Non-pigmented ciliary epithelial cell (primary cell): ENCODE measurements at regions not wholly inside any gene's neighbourhood (a gene's known extent, or its start where the extent isn't known, plus 50 kb on each side); places are given as distances from the start of the nearest gene placed in this dataset.
"Not testable (repeated sequence)": the region's sequence is repeated elsewhere in the genome, so short reads cannot be mapped to it uniquely, and the experiment has no call there.

Experiments
- DNase-seq: peaks from one replicate; pipeline ENCODE4 v3.0.0-alpha.2; 2010; ENCODE audit warnings: low read depth

- no peak for DNase-seq
Observed at GRCh38 chr7:86201767-86202166, 441.9 kb upstream of the GRM3 start.

DNA sequence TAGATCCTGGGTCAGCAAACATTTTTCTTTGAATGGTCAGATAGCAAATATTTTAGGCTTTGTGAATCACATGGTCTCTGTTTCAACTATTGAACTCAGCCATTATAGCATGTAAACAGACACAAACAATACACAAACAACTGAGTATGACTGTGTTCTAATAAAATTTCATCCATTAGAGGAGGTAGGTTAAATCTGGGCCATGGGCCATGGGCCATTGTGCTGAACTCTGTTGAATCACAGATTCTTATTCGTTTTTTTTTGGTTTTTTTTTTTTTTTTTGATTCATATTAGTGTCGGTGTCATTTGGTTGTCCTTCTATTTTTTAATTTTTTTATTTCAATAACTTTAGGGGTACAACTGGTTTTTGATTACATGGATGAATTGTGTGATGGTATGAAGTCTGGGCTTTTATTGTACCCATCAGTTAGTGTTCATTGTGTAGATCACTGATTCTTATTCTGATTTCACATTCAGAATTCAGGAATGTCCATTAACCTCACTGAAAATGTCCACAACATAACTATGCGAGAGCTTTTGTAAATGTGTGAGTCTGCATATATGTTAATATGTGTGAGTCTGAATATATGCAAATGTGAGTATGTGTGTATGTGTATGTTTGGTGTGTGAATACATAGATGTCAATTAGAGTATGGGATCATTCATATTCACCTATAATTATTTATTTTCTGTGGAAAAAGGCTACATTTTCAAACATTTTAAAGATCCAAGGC lies 443.7 kb upstream of the GRM3 start:
- DNase-seq, result no peak

GRCh38 chr7:86190351-86190750 lies 453.4 kb upstream of the GRM3 start:
- no peak for DNase-seq

DNA sequence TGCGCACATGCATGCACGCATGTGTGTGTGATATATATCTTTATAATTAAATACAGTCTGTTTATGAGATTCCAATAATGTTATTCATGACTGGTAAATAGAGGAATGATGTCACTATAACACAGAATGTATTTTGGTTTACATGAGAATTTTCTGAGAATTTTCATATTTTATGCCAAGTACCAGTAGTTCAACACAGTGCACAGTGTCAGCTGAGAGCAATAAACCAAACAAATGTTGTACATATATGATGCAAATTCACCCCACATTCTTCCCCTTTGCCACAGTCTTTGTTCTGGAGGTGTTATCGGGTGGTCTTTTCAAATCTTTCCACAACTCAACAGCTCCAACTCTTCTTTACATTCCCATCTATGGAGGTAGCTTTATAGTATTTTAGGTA lies 462.2 kb upstream of the GRM3 start:
- DNase-seq, result no peak

GRCh38 chr7:86164827-86165226 lies 478.9 kb upstream of the GRM3 start:
- no peak for DNase-seq

DNA sequence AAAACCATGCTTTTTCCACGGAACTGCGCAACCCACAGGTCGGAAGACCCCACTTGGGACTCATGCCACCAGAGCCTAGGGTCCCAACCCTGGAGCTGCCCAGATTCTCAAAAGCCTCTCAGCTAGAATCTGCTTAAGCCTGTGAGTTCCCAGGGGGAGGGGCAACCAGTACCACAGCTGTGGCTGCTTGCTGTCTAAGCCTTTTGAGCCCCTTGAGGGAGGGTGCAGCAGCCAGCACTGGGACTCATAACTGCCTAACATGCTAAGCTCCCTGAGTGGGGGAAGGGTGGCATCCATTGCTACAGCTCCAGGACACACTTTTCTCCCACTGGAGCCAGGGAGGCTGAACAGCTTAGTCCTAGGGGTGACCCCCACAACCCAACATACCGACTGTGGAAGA lies 485.6 kb upstream of the GRM3 start:
- no peak for DNase-seq

GRCh38 chr7:86155623-86156022 lies 488.1 kb upstream of the GRM3 start:
- DNase-seq, result no peak

GRCh38 chr7:86152926-86153325 lies 490.8 kb upstream of the GRM3 start:
- DNase-seq, result no peak

DNA sequence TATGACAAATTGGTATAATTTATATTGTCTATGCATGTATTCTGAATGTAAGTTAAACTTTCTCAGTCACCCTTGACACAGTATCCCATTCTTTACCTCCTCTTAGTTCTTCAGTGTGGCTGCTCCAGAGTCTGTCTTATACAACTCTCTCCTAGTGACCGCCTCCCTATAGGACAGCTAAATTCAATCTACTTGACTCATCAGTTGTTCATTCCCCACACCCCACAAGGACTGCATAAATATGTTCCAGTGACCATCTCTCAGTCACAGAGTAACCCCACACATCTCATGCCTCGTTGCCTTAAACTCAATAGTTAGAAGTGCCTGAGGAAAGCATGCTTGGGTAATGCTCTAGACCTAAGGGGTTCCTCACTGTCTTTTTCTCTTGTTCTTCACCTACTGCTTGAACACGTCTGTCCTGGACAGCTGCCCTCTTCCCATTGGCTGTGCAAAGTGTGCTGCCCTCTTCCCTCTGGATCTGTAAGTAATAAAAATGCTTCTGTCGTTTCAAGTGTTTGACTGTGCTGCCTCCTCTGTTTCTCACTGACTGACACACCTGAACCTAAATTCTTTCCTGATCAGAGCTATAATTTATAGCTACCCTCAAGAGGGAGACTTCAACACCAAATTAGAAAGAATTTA lies 494.6 kb upstream of the GRM3 start:
- DNase-seq, result no peak

GRCh38 chr7:86148501-86148900 lies 495.2 kb upstream of the GRM3 start:
- DNase-seq, result no peak

DNA sequence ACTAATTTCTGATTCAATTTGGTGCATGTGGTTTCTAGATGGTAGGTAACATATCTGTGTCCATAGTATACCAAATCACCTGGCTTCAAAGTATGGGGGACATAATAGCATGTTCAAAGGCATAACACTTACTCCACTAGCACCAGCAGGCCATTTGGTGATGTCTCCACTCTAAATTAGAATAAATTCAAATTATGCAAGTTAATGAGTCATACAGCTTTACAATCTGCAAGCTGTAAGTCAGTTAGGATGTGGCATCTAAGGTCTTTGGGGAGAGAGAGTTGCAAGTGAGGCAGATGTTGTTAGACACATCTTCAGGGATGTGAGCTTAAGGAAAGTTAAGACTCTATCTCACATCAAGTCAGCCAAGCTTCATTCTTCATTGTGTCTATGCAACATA lies 506.4 kb upstream of the GRM3 start:
- no peak for DNase-seq

DNA sequence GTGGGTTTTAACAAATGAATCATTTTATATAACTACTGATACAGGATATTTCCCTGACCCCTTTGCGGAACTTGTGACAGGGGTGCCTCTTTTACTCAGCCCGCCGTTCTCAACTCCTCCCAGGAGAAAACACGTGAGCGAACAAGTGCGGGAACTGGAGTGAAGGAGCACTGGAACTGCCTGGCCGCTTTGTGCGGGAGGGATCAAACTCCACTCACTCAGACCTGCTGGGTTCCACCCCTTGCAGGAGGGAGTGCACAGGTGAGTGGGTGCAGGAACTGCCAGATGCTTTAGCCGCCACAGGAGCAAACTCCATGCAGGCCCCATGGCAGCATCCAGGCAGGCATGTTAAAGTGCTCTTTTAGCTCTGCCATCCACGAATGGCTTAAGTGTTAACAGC lies 513.4 kb upstream of the GRM3 start:
- DNase-seq, result no peak

GRCh38 chr7:86123476-86123875 lies 520.2 kb upstream of the GRM3 start:
- no peak for DNase-seq

GRCh38 chr7:86094166-86094669 lies 549.5 kb upstream of the GRM3 start:
- no peak for DNase-seq

DNA sequence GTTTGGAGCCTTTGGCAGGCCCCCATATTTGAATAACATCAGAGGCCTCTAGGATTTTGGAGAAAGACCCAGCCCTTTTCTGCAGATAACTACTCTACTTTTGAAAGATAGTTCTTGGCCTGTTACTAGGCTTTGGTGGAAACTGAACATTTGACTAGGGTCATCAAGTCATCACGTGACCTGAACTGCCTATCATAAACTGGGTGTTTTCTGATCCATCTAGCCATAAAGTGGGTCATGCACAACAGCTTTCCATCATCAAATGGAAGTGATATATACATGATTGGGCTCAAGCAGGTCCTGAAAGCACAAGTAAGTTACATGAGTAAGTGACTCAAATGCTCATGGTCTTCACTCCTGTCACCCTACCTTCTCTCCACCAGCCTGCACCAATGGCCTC lies 552.3 kb upstream of the GRM3 start:
- no peak for DNase-seq

GRCh38 chr7:86089455-86089854 lies 554.3 kb upstream of the GRM3 start:
- no peak for DNase-seq

DNA sequence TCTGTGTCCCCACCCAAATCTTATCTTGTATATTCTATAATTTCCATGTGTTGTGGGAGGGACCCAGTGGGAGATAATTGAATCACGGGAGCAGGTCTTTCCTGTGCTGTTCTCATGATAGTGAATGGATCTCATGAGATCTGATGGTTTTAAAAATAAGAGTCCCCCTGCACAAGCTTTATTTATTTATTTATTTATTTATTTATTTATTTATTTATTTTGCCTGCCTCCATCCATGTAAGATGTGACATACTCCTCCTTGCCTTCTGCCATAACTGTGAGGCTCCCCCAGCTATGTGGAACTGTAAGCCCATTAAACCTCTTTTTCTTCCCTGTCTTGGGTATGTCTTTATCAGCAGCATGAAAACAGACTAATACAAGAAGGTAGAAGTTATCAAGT lies 579.1 kb upstream of the GRM3 start:
- DNase-seq, result not testable (repeated sequence)

- no peak for DNase-seq
Observed at GRCh38 chr7:86058649-86059048, 585.1 kb upstream of the GRM3 start.

GRCh38 chr7:86050918-86051317 lies 592.8 kb upstream of the GRM3 start:
- DNase-seq, result no peak

- no peak for DNase-seq
Observed at GRCh38 chr7:86049910-86050309, 593.8 kb upstream of the GRM3 start.

DNA sequence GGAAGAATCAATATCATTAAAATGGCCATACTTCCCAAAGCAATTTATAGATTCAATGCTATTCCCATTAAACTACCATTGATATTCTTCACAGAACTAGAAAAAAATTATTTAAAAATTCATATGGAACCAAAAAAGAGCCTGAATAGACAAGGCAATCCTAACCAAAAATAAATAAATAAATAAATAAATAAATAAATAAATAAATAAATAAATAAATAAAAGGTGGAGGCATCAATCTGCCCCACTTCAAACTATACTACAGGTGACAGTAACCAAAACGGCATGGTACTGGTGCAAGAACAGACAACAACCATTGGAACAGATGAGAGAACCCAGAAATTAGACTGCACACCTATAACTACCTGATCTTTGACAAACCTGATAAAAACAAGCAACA lies 598.5 kb upstream of the GRM3 start:
- not testable (repeated sequence) for DNase-seq

GRCh38 chr7:86025807-86026206 lies 617.9 kb upstream of the GRM3 start:
- no peak for DNase-seq

GRCh38 chr7:86013662-86014061 lies 630.0 kb upstream of the GRM3 start:
- DNase-seq, result no peak

GRCh38 chr7:86012971-86013370 lies 630.7 kb upstream of the GRM3 start:
- DNase-seq, result no peak
